Activated B cell treated with CpG ODN at 0.5 μM for 24 hours (primary cell): ENCODE measurements at regions not wholly inside any gene's neighbourhood (a gene's known extent, or its start where the extent isn't known, plus 50 kb on each side); places are given as distances from the start of the nearest gene placed in this dataset.

Experiments
- ATAC-seq: fragments of 200-7000 bp; cut with Tn5 transposase; one replicate; pipeline ENCODE4 v1.10.0; 2021; ENCODE audit warnings: low read depth, mild to moderate bottlenecking, moderate library complexity
- CTCF ChIA-PET: fragments of 350-600 bp; sonication (Branson Sonifier 250); formaldehyde crosslinking; loops from one replicate; lab custom pipeline; 2021; ENCODE audit warnings: antibody characterized with exemption; lab: Charles Lee
- POLR2A ChIA-PET: fragments of 350-600 bp; sonication (Branson Sonifier 250); formaldehyde crosslinking; loops from one replicate; lab custom pipeline; 2021; ENCODE audit warnings: antibody characterized with exemption; lab: Charles Lee
- DNase-seq: peaks from one replicate; pipeline ENCODE4 v3.0.0; 2022
- H3K27ac Mint-ChIP-seq: one replicate; pipeline ENCODE4 v1.8.0; 2020; ENCODE audit warnings: mixed read lengths
- H3K27me3 Mint-ChIP-seq: one replicate; pipeline ENCODE4 v1.8.0; 2021; ENCODE audit warnings: mixed read lengths
- H3K36me3 Mint-ChIP-seq: one replicate; pipeline ENCODE4 v1.8.0; 2021; ENCODE audit warnings: low read depth, mixed read lengths
- H3K4me1 Mint-ChIP-seq: one replicate; pipeline ENCODE4 v1.8.0; 2021; ENCODE audit warnings: mixed read lengths
- H3K4me3 Mint-ChIP-seq: one replicate; pipeline ENCODE4 v1.8.0; 2020; ENCODE audit warnings: mild to moderate bottlenecking, mixed read lengths
- H3K9me3 Mint-ChIP-seq: one replicate; pipeline ENCODE4 v1.8.0; 2020; ENCODE audit warnings: mixed read lengths
- intact Hi-C: fragments of 100-400 bp; cut with micrococcal nuclease; formaldehyde crosslinking; loops from one replicate; pipeline ENCODE4 v1.15.1; 2024
- TF ChIP-seq, protein P1 (sequence below): fragments of 200-600 bp; IDR thresholded peaks from one replicate; pipeline ENCODE4 v1.8.0; 2022; ENCODE audit warnings: antibody characterized with exemption, mild to moderate bottlenecking

- POLR2A ChIA-PET: no interaction called here
- DNase-seq: no peak
- Mint-ChIP-seq H3K36me3 (no peaks in the 10 kb centered on the region), H3K27ac (no peak overlapping the region), H3K4me3 (no peak overlapping the region), H3K27me3 (no peaks in the 10 kb centered on the region), H3K9me3 (no peaks in the 10 kb centered on the region), H3K4me1 (no peaks in the 10 kb centered on the region)
- CTCF ChIA-PET: no interaction called here
- intact Hi-C loops: no loop called here
- ATAC-seq: no peak
- TF ChIP-seq, protein P1, sequence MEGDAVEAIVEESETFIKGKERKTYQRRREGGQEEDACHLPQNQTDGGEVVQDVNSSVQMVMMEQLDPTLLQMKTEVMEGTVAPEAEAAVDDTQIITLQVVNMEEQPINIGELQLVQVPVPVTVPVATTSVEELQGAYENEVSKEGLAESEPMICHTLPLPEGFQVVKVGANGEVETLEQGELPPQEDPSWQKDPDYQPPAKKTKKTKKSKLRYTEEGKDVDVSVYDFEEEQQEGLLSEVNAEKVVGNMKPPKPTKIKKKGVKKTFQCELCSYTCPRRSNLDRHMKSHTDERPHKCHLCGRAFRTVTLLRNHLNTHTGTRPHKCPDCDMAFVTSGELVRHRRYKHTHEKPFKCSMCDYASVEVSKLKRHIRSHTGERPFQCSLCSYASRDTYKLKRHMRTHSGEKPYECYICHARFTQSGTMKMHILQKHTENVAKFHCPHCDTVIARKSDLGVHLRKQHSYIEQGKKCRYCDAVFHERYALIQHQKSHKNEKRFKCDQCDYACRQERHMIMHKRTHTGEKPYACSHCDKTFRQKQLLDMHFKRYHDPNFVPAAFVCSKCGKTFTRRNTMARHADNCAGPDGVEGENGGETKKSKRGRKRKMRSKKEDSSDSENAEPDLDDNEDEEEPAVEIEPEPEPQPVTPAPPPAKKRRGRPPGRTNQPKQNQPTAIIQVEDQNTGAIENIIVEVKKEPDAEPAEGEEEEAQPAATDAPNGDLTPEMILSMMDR: no peak
Measured at GRCh38 chr6:94127716-94128115, 708.4 kb upstream of the EPHA7 start.

- DNase-seq (no peak), ATAC-seq (no peak)
- intact Hi-C loops: no loop called here
- Mint-ChIP-seq H3K9me3 (no peaks in the 10 kb centered on the region), H3K36me3 (no peaks in the 10 kb centered on the region), H3K27me3 (no peaks in the 10 kb centered on the region), H3K4me3 (no peak overlapping the region), H3K4me1 (no peaks in the 10 kb centered on the region), H3K27ac (no peak overlapping the region)
- ChIA-PET CTCF (no interaction called here), POLR2A (no interaction called here)
- TF ChIP-seq, protein P1: no peak
Measured at GRCh38 chr6:94124333-94124732, 705.0 kb upstream of the EPHA7 start.

- no peaks in the 10 kb centered on the region for H3K27me3 Mint-ChIP-seq
- H3K9me3 Mint-ChIP-seq: no peaks in the 10 kb centered on the region
- no peak overlapping the region for H3K27ac Mint-ChIP-seq
- no peak overlapping the region for H3K4me3 Mint-ChIP-seq
- no peak for ATAC-seq
- H3K36me3 Mint-ChIP-seq: no peaks in the 10 kb centered on the region
- intact Hi-C loops: no loop called here
- DNase-seq: no peak
- H3K4me1 Mint-ChIP-seq: no peaks in the 10 kb centered on the region
- TF ChIP-seq, protein P1: no peak
- CTCF ChIA-PET: no interaction called here
- POLR2A ChIA-PET: no interaction called here
Measured at GRCh38 chr6:94121094-94121493, 701.7 kb upstream of the EPHA7 start.

- DNase-seq (no peak), ATAC-seq (no peak)
- POLR2A ChIA-PET: no interaction called here
- Mint-ChIP-seq H3K4me3 (no peak overlapping the region), H3K27me3 (no peaks in the 10 kb centered on the region), H3K36me3 (no peaks in the 10 kb centered on the region), H3K9me3 (peaks cover 5% of the 10 kb centered on the region), H3K27ac (no peak overlapping the region), H3K4me1 (no peaks in the 10 kb centered on the region)
- TF ChIP-seq, protein P1: no peak
- intact Hi-C loops: no loop called here
- CTCF ChIA-PET: no interaction called here
Measured at GRCh38 chr6:94099072-94099471, 679.7 kb upstream of the EPHA7 start.

- H3K4me1 Mint-ChIP-seq: no peaks in the 10 kb centered on the region
- ChIA-PET POLR2A (no interaction called here), CTCF (no interaction called here)
- ATAC-seq (no peak), DNase-seq (no peak)
- H3K27ac Mint-ChIP-seq: no peak overlapping the region
- TF ChIP-seq, protein P1: no peak
- no peak overlapping the region for H3K4me3 Mint-ChIP-seq
- peaks cover 2% of the 10 kb centered on the region for H3K9me3 Mint-ChIP-seq
- no peaks in the 10 kb centered on the region for H3K27me3 Mint-ChIP-seq
- intact Hi-C loops: no loop called here
- no peaks in the 10 kb centered on the region for H3K36me3 Mint-ChIP-seq
Measured at GRCh38 chr6:94095961-94096360, 676.6 kb upstream of the EPHA7 start.
